ENCODE measurements at regions not wholly inside any gene's neighbourhood (a gene's known extent, or its start where the extent isn't known, plus 50 kb on each side); places are given as distances from the start of the nearest gene placed in this dataset.

DNA sequence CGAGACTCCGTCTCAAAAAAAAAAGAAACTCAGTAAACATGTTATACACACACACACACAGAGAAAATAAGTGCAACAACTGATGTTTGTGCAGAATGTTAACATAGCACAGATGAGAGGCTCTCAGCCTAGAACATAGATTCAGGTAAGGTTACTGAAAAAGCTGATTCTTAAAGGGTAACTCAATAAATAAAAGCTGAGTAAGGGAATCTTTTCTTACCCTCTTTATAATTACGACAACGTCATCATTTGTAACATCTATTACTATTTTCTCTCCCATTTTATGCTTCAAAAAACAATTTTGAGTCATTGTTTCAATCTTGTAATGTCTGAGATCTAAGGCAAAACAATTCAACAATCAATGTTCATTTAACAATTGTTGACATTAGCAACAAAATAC is 644.8 kb downstream of the RFPL4B start:
- Histone ChIP-seq H3K4me1 (no peaks in the 10 kb centered on the region), H3K27ac (no peak overlapping the region), H3K36me3 (no peaks in the 10 kb centered on the region), H3K9me3 (no peaks in the 10 kb centered on the region), H3K4me3 (no peak overlapping the region), H3K27me3 (no peaks in the 10 kb centered on the region)
- DNase-seq: no peak
- TF ChIP-seq, protein P1, sequence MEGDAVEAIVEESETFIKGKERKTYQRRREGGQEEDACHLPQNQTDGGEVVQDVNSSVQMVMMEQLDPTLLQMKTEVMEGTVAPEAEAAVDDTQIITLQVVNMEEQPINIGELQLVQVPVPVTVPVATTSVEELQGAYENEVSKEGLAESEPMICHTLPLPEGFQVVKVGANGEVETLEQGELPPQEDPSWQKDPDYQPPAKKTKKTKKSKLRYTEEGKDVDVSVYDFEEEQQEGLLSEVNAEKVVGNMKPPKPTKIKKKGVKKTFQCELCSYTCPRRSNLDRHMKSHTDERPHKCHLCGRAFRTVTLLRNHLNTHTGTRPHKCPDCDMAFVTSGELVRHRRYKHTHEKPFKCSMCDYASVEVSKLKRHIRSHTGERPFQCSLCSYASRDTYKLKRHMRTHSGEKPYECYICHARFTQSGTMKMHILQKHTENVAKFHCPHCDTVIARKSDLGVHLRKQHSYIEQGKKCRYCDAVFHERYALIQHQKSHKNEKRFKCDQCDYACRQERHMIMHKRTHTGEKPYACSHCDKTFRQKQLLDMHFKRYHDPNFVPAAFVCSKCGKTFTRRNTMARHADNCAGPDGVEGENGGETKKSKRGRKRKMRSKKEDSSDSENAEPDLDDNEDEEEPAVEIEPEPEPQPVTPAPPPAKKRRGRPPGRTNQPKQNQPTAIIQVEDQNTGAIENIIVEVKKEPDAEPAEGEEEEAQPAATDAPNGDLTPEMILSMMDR (IDR thresholded peaks at IDR 0.05): no peak
- no peak for TF ChIP-seq POLR2A (IDR thresholded peaks at IDR 0.05)
- WGBS, 2 donors: 82 to 92% methylated on average over 4 of the region's 4 CpGs
- intact Hi-C loops (cut with DNase I): no loop called here

DNA sequence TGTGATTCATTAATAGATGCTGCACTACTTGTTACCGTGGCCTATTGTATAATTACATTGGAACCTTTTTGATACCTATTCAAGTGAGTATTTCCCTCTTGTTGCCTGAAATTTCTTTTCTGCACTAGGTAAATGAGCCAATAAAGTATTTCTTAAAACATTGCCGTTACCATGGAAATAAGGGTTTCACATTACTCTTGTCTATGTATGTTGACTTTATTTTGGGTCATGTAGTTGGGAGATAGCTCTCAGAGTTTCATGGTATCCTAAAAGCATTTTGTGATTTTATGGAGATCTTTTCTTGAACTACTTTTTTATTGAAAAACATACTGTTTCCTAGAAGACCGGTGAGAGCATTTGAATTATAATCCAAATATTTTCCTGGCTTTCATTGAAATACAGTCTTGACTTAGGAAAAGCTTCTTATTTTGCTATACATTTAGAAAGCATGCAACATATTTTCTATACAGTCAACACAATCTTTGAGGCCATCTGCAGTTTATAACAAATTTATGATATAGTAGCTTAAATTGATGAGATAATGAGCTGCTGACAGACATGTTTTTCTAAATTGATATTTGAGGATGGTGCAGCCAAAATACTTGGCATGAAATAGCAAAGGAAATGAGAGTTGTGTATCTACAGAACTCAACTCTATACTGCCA is 650.4 kb downstream of the RFPL4B start:
- Histone ChIP-seq H3K27me3 (no peaks in the 10 kb centered on the region), H3K36me3 (no peaks in the 10 kb centered on the region), H3K4me3 (no peak overlapping the region), H3K9me3 (no peaks in the 10 kb centered on the region), H3K4me1 (no peaks in the 10 kb centered on the region), H3K27ac (no peak overlapping the region)
- TF ChIP-seq, protein P1 (IDR thresholded peaks at IDR 0.05): no peak
- TF ChIP-seq POLR2A (IDR thresholded peaks at IDR 0.05): no peak
- intact Hi-C loops (cut with DNase I): no loop called here
- no peak for DNase-seq
- 78 to 87% methylated on average over 3 of the region's 3 CpGs for WGBS, 2 donors

DNA sequence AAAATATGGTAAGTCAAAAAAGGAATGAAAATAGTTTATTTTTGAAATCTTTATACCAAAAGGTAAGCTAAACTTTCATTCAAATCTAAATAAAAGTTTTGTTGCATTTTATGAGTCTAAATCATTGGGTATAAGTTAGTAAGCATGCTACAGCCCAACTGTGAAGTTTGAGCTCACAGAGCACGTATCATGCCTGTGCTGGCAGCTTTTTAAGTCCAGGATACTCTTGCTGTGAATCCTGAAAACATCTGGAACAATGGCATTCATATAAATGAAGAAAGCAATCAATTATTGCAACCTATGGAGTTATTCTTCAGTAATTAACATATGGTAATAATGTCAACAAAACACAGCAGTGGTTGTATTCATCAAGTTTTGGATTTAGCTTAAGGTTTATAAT is 656.9 kb downstream of the RFPL4B start:
- 73 to 78% methylated on average over 1 of the region's 1 CpG for WGBS, 2 donors
- H3K4me1 ChIP-seq: no peaks in the 10 kb centered on the region
- no peak for DNase-seq
- no peak overlapping the region for H3K27ac ChIP-seq
- no peak overlapping the region for H3K4me3 ChIP-seq
- intact Hi-C loops (cut with DNase I): no loop called here
- H3K36me3 ChIP-seq: no peaks in the 10 kb centered on the region
- H3K9me3 ChIP-seq: no peaks in the 10 kb centered on the region
- TF ChIP-seq, protein P1 (IDR thresholded peaks at IDR 0.05): no peak
- no peak for TF ChIP-seq POLR2A (IDR thresholded peaks at IDR 0.05)
- H3K27me3 ChIP-seq: no peaks in the 10 kb centered on the region

DNA sequence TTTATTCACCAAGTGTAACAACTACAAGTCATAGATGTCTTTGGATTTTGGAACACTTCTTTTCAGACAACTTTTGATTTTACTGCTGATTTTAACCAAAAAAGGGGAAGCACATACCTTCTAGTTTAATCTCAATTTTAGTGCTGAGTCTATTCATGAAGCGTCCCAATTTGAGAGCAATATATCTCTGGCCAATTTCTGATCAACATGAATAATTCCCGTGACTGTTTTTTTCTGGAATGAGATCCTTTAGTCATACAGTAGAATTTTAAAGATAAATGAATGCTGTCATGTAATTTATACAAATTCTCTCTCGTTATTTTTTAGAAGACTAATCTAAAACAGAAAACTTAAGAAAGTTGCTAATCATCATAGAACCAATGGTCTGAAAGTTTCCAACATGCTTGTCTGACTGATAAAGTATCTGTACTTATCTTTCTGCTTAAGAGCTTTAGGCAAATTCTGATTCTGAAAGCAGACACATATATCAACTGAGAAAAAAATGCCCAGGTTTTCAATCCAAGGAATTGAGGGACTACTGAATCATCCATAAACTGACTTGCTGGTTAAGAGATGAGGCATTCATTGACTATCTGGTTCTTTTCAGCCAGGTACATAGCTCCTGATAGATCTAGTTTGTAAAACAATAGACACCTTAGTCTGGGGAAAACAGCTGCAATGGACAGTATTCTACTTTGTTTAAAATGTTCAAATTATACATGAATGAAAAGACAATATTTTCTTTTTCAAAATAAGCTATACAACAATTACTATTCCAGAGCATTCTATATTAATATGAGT is 657.5 kb downstream of the RFPL4B start:
- TF ChIP-seq, protein P1 (IDR thresholded peaks at IDR 0.05): no peak
- no peak for DNase-seq

DNA sequence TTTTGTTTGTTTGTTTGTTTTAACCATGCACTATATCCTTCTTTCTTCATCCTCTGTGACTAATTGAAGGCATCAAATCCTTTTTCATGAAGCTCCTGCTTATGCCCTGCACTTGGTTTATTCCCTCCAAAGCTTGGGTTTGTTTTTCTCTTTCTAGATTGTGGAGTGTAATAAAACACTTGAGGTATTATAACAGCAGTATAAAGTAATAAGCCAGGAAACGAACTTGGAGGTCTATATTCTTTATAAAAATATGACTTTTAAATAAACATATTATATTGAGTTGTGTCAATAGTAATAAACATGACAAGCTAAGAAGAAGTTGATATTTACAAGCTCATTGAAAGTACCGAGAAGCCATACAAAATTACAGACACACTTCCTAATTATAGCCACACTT is 659.4 kb downstream of the RFPL4B start:
- Histone ChIP-seq H3K4me1 (no peaks in the 10 kb centered on the region), H3K27ac (no peak overlapping the region), H3K27me3 (no peaks in the 10 kb centered on the region), H3K9me3 (no peaks in the 10 kb centered on the region), H3K4me3 (no peak overlapping the region), H3K36me3 (no peaks in the 10 kb centered on the region)
- TF ChIP-seq, protein P1 (IDR thresholded peaks at IDR 0.05): no peak
- no peak for TF ChIP-seq POLR2A (IDR thresholded peaks at IDR 0.05)
- no peak for DNase-seq
- WGBS, 2 donors: 75 to 88% methylated on average over 2 of the region's 2 CpGs
- intact Hi-C loops (cut with DNase I): no loop called here

More for the DNA sequence above, 657.5 kb downstream of the RFPL4B start:
- 29 to 33% methylated on average over 3 of the region's 3 CpGs for WGBS, 2 donors
- Histone ChIP-seq H3K4me3 (no peak overlapping the region), H3K9me3 (no peaks in the 10 kb centered on the region), H3K27me3 (no peaks in the 10 kb centered on the region), H3K27ac (no peak overlapping the region), H3K36me3 (no peaks in the 10 kb centered on the region), H3K4me1 (no peaks in the 10 kb centered on the region)
- intact Hi-C loops (cut with DNase I): no loop called here

All from esophagus squamous epithelium (tissue), 5 donors.